Choroid plexus epithelial cell (primary cell): ENCODE measurements at regions not wholly inside any gene's neighbourhood (a gene's known extent, or its start where the extent isn't known, plus 50 kb on each side); places are given as distances from the start of the nearest gene placed in this dataset.

Experiments used
- DNase-seq: peaks from one replicate; pipeline ENCODE4 v3.0.0-alpha.2; 2010; ENCODE audit warnings: low read depth
- H3K4me3 ChIP-seq: 2 replicates; pipeline ENCODE4 v1.5.1; 2011; ENCODE audit warnings: low read depth, mild to moderate bottlenecking, control low read depth, low read length, moderate library complexity
- TF ChIP-seq, protein P1 (sequence below): conservative IDR thresholded peaks from 2 replicates; pipeline ENCODE4 v1.5.1; 2011; ENCODE audit warnings: low read depth, mild to moderate bottlenecking, control low read depth, inconsistent platforms, low read length, moderate library complexity

DNA sequence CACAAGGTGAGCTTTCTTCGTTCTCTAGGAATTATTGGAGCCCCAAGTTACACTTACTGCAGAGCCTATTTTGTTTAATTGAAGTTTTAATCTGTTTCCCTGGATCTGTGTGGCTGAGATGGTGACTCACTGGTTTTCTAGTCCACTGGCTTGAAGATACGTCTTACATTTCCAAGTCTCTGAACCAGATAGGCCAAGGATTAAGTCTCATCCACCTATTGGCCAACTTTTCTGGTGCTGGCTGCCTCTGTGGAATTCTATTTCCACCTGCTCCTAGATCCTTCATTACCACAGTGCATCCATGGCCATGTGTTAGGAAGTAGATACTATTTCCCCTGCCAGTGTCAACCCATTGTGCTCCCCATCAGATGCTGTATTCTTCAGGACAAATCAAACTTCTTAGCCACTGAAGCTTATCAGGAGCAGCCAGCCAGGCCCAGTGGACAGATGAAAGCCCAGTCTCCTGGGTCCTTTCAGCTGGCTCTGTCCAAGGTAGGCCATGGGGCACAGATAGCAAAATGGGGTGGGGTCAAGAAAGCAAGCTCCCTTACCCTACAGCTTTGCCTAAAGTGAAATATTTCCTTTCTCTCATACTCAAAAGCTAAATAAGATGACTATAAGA is 198.8 kb upstream of the TCF4 start:
- DNase-seq = no peak
- TF ChIP-seq, protein P1, sequence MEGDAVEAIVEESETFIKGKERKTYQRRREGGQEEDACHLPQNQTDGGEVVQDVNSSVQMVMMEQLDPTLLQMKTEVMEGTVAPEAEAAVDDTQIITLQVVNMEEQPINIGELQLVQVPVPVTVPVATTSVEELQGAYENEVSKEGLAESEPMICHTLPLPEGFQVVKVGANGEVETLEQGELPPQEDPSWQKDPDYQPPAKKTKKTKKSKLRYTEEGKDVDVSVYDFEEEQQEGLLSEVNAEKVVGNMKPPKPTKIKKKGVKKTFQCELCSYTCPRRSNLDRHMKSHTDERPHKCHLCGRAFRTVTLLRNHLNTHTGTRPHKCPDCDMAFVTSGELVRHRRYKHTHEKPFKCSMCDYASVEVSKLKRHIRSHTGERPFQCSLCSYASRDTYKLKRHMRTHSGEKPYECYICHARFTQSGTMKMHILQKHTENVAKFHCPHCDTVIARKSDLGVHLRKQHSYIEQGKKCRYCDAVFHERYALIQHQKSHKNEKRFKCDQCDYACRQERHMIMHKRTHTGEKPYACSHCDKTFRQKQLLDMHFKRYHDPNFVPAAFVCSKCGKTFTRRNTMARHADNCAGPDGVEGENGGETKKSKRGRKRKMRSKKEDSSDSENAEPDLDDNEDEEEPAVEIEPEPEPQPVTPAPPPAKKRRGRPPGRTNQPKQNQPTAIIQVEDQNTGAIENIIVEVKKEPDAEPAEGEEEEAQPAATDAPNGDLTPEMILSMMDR = no peak
- no peak overlapping the region for H3K4me3 ChIP-seq

DNA sequence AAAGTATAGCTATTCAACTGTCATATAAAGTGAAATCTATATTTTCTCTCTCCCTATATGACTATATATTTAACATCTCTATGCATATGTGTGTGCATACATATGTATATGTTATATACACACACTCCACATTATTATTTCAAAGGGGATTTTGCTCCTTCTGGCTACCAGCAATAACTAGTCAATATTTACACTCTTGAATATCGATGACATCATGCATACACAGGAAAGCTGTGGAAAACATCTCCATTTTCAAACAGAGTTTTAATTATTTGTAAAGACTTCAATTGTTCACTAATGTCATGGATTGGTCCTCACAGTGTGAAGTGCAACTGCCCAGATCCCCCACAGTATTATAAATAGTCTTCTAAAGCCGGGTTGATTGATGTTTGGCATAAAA is 195.9 kb upstream of the TCF4 start:
- no peak overlapping the region for H3K4me3 ChIP-seq
- no peak for DNase-seq
- TF ChIP-seq, protein P1 = no peak

DNA sequence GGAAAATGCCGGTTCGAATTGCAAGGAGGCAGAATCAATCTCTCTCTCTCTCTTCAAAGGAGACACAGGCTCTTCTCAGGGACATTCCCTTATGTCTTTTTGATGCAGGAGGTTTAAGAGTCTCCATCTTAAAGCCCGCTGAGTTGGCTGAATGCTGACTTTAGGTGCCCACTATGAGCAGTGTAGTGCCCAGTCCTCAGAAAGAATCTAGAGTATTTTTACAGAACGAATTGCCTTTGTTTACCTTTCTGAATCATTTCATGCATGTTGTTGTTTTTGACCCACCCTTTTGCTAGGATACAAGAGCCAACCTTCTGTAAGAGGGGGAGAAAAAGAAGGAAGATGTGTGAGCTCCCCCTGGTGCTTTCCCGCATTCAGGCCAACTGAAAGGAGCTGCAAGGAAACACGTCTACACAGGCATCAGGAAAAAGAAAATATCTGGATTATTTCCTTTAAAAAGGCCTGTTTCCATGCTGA is 193.5 kb upstream of the TCF4 start:
- H3K4me3 ChIP-seq = no peak overlapping the region
- peak; percentile 88 for DNase-seq
- TF ChIP-seq, protein P1 = peak; percentile 96

DNA sequence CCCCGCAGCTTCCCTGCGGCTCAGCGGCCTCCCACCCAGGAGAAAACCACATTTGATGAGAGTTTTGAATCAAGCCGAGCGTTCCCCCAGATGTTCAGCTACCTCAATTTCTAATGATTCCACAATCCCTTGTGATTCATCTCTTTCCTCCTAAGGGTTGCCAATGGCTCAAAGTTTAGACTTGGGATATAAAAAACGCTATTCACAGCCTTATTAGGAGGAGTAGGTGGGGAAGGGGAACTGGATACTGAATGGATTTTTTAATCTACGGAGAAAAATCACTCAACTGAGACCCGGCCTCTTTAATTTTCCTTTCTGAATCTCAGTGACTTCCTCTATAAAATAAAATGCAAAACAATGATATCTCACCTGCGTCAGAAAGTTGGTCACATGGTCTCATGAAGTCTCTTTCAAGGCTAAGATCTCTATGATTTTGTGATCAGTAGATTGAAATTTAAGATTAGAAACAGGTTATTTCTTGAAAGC is 192.6 kb upstream of the TCF4 start:
- TF ChIP-seq, protein P1 = no peak
- peak overlapping the region; percentile 65 for H3K4me3 ChIP-seq
- DNase-seq = peak; percentile 17

DNA sequence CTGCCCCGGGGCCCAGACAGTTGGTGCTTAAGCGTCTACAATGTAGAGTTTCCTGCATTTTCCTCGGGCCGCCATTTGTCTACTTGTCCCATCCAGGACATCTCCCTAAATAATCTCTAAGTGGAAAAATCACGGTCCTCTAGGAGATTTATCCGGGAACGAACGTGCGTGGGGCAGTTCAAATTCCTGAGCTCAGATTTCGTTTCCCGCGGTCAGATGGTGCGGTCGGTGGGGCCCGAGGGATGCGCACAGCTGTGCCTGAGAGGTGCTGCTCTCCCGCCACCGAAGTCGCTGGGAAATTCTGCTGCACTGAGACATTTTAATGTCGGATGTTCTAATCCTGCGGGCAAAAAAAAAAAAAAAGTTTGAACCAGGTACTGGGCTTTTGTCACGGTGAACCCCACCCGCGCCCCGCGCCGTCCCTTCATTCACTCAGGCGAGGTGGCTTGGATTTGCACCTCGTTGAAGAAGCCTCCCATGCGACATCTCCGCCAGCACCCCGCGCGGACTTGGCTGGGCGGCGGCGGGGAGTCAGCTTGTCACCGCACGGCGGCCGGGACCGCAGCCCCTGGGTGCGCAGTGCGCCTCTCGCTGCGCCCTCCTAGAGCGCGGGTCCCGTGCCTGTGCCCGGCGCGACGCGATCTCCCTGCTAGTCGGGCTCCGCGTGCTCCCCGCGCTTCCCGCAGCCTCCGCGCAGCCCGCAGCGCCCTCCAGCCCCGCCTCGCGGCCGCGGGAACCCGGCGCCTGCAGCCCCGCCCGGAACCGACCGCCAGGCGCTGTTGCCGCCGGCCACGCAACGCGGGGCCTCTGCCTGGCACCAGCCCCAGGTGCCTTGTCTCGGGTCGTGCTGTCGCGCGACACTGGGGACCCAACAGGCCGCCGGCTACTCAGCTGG is 191.9 kb upstream of the TCF4 start:
- DNase-seq = peak; percentile 26
- H3K4me3 ChIP-seq = peak overlapping the region; percentile 65
- TF ChIP-seq, protein P1 = peak; percentile 20

DNA sequence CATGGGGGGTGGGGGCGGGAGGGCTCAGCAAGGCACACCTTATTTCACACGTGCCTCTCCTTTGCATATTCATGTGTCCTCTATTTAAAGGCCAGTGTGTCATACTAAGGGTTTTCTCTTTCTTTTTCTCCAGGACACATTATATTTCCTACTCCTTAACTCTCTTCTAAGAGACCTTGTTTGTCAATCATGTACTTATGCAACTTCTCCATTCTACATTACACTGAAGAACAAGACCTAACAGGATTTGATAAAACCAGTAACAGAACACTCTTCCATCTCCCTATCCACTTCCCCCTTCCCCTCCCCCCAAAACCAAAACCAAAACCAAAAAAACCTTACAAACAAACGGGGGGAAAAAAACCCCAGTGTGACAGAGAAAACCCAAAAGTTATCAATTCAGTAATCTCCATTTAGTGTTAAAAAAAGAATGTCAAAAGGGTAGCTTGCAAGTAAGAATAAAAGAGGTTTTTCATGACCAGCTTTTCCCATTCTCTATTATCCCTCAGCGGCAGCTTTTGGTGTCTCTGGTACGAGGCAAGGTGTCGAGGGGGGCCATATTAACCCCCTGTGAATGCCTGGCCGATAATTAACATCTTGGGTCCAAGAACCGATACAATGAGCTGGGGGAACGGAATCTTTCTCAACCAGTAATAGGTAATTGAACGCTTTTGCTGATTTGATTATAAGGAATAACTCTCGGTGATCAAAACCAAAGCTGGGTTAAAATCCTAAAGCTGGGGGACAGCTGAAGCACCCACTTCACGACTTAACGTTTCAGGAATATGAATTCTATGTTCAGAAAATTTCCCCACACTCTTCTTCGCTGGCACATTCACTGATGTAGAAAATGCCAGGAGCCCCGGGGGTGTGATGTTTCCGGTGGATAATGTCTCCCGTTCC is 191.0 kb upstream of the TCF4 start:
- no peak for DNase-seq
- TF ChIP-seq, protein P1 = no peak
- H3K4me3 ChIP-seq = peak overlapping the region; percentile 65
